Liver (tissue), 8 donors: ENCODE measurements at regions not wholly inside any gene's neighbourhood (a gene's known extent, or its start where the extent isn't known, plus 50 kb on each side); places are given as distances from the start of the nearest gene placed in this dataset.
A peak's percentile ranks its signal among the peaks of the same experiment; 100 is the strongest.

ENCODE experiments used
- DNase-seq: peaks from one replicate; pipeline ENCODE4 v3.0.0-alpha.2; 2017; ENCODE audit warnings: low spot score
- H3K27ac ChIP-seq, 2 donors: one replicate each; pipeline ENCODE4 v1.7.0; 2013; ENCODE audit warnings: inconsistent platforms in 2 of 2, low read length in 2 of 2, control low read depth in 1 of 2, low read depth in 1 of 2, mild to moderate bottlenecking in 1 of 2
- H3K27me3 ChIP-seq, 4 donors: one replicate each; pipeline versions ENCODE4 v1.6.1 to v1.7.0; 2013; ENCODE audit warnings: low read length in 3 of 4, inconsistent platforms in 1 of 4, mild to moderate bottlenecking in 1 of 4, moderate library complexity in 1 of 4; ENCODE audit not compliant: control insufficient read depth in 4 of 4, insufficient read depth in 4 of 4
- H3K36me3 ChIP-seq, 4 donors: one replicate each; pipeline versions ENCODE4 v1.6.1 to v1.7.0; 2013; ENCODE audit warnings: low read length in 3 of 4, mild to moderate bottlenecking in 3 of 4, low read depth in 1 of 4, moderate library complexity in 1 of 4; ENCODE audit not compliant: control insufficient read depth in 4 of 4, insufficient read depth in 3 of 4
- H3K4me1 ChIP-seq, 4 donors: one replicate each; pipeline versions ENCODE4 v1.6.1 to v1.7.0; 2013; ENCODE audit warnings: low read length in 3 of 4, mild to moderate bottlenecking in 3 of 4, moderate library complexity in 1 of 4; ENCODE audit not compliant: control insufficient read depth in 4 of 4, insufficient read depth in 4 of 4
- H3K4me3 ChIP-seq, 3 donors: one replicate each; pipeline versions ENCODE4 v1.6.1 to v1.7.0; 2013; ENCODE audit warnings: low read length in 3 of 3, control low read depth in 1 of 3, low read depth in 1 of 3, mild to moderate bottlenecking in 1 of 3
- H3K9ac ChIP-seq, 2 donors: one replicate each; pipeline ENCODE4 v1.7.0; 2013; ENCODE audit warnings: low read length in 2 of 2, mild to moderate bottlenecking in 2 of 2, moderate library complexity in 2 of 2, control low read depth in 1 of 2, low read depth in 1 of 2
- H3K9me3 ChIP-seq, 4 donors: one replicate each; pipeline versions ENCODE4 v1.6.1 to v1.7.0; 2013; ENCODE audit warnings: low read length in 3 of 4; ENCODE audit not compliant: control insufficient read depth in 4 of 4
- ATF3 ChIP-seq: IDR thresholded peaks from 2 replicates; pipeline ENCODE4 v1.6.1; 2016; ENCODE audit warnings: antibody characterized with exemption
- CTCF ChIP-seq: fragments of 150-350 bp; IDR thresholded peaks from 2 replicates; pipeline ENCODE4 v1.5.1; 2017; ENCODE audit warnings: improper control_type of control experiment, low read depth, low read length; ENCODE audit not compliant: missing input control
- EGR1 ChIP-seq, 2 donors: IDR thresholded peaks; 2 replicates each; pipeline ENCODE4 v1.6.1; 2016 to 2018; ENCODE audit warnings: antibody characterized with exemption in 2 of 2, low read depth in 2 of 2
- FOXA1 ChIP-seq: IDR thresholded peaks from 2 replicates; pipeline ENCODE4 v1.6.1; 2016; ENCODE audit warnings: antibody characterized with exemption
- FOXA2 ChIP-seq: IDR thresholded peaks from 2 replicates; pipeline ENCODE4 v1.6.1; 2016; ENCODE audit warnings: antibody characterized with exemption
- GABPA ChIP-seq, 2 donors: IDR thresholded peaks in 1 of 2; conservative IDR thresholded peaks in 1 of 2; 2 replicates each; pipeline ENCODE4 v1.6.1; 2016; ENCODE audit warnings: antibody characterized with exemption in 2 of 2, mild to moderate bottlenecking in 1 of 2, moderate library complexity in 1 of 2
- HNF4A ChIP-seq, 2 donors: conservative IDR thresholded peaks; 2 replicates each; pipeline ENCODE4 v1.6.1; 2016; ENCODE audit warnings: antibody characterized with exemption in 2 of 2, mild to moderate bottlenecking in 2 of 2
- HNF4G ChIP-seq: IDR thresholded peaks from 2 replicates; pipeline ENCODE4 v1.6.1; 2016; ENCODE audit warnings: antibody characterized with exemption
- JUND ChIP-seq, 2 donors: IDR thresholded peaks; 2 replicates each; pipeline ENCODE4 v1.6.1; 2016; ENCODE audit warnings: antibody characterized with exemption in 2 of 2
- MAX ChIP-seq: IDR thresholded peaks from 2 replicates; pipeline ENCODE4 v1.6.1; 2016; ENCODE audit warnings: antibody characterized with exemption
- NR2F2 ChIP-seq: IDR thresholded peaks from 2 replicates; pipeline ENCODE4 v1.6.1; 2016; ENCODE audit warnings: antibody characterized with exemption
- RAD21 ChIP-seq, 2 donors: IDR thresholded peaks; 2 replicates each; pipeline ENCODE4 v1.6.1; 2016; ENCODE audit warnings: antibody characterized with exemption in 2 of 2, mild to moderate bottlenecking in 2 of 2
- REST ChIP-seq: IDR thresholded peaks from 2 replicates; pipeline ENCODE4 v1.6.1; 2016; ENCODE audit warnings: antibody characterized with exemption, mild to moderate bottlenecking
- RXRA ChIP-seq, 2 donors: IDR thresholded peaks; 2 replicates each; pipeline ENCODE4 v1.6.1; 2017 to 2018; ENCODE audit warnings: antibody characterized with exemption in 2 of 2, mild to moderate bottlenecking in 1 of 2
- SP1 ChIP-seq: IDR thresholded peaks from 2 replicates; pipeline ENCODE4 v1.6.1; 2018; ENCODE audit warnings: antibody characterized with exemption, mild to moderate bottlenecking
- TAF1 ChIP-seq: conservative IDR thresholded peaks from 2 replicates; pipeline ENCODE4 v1.6.1; 2016; ENCODE audit warnings: antibody characterized with exemption, mild to moderate bottlenecking
- YY1 ChIP-seq: IDR thresholded peaks from 2 replicates; pipeline ENCODE4 v1.6.1; 2016; ENCODE audit warnings: antibody characterized with exemption, mild to moderate bottlenecking
- ZBTB33 ChIP-seq: IDR thresholded peaks from 2 replicates; pipeline ENCODE4 v1.6.1; 2016; ENCODE audit warnings: antibody characterized with exemption
- WGBS: extraction: QIAGEN DNeasy Blood & Tissue Kit; methylation state at CpG from one replicate; pipeline ENCODE4 v1.1.7; 2013; 5-methylcytosine and 5-hydroxymethylcytosine counted together
- donor health status: healthy.
- donor health status: healthy.
- donor health status: healthy.
- donor health status: healthy.
- donor health status: healthy.

GRCh38 chr1:55812281-55812680, 597.1 kb upstream of the USP24 start:
- no peak overlapping the region for H3K27ac ChIP-seq
- peaks cover 0 to 14% (median 7%) of the 10 kb centered on the region in 4 donors for H3K4me1 ChIP-seq
- no peak overlapping the region for H3K9ac ChIP-seq
- H3K36me3 ChIP-seq, result no peaks in the 10 kb centered on the region
- H3K27me3 ChIP-seq, result no peaks in the 10 kb centered on the region
- H3K4me3 ChIP-seq, result no peak overlapping the region
- TF ChIP-seq FOXA1 (no peak), HNF4A (conservative IDR thresholded peaks at IDR 0.05) (peak; percentile 28 to 45), JUND (IDR thresholded peaks at IDR 0.05) (no peak), RXRA (IDR thresholded peaks at IDR 0.05) (peak; percentile 25 to 64), TAF1 (no peak), NR2F2 (peak; percentile 78), ZBTB33 (no peak), FOXA2 (no peak), ATF3 (no peak), REST (no peak), EGR1 (IDR thresholded peaks at IDR 0.05; ENCODE audit: low read depth in 2 of 2) (no peak), GABPA (IDR thresholded peaks at IDR 0.05 in 1 of 2, conservative IDR thresholded peaks at IDR 0.05 in 1 of 2) (no peak), RAD21 (IDR thresholded peaks at IDR 0.05) (no peak), SP1 (no peak), HNF4G (no peak), MAX (no peak), YY1 (no peak), CTCF (no peak)
- H3K9me3 ChIP-seq, result no peaks in the 10 kb centered on the region
- DNase-seq, result no peak

GRCh38 chr1:55808263-55808662, 593.1 kb upstream of the USP24 start:
- TF ChIP-seq FOXA2, result no peak
- TF ChIP-seq CTCF, result no peak
- no peak for TF ChIP-seq TAF1
- no peak for TF ChIP-seq NR2F2
- TF ChIP-seq JUND (IDR thresholded peaks at IDR 0.05), result no peak
- TF ChIP-seq REST, result no peak

More at GRCh38 chr1:55808263-55808662, 593.1 kb upstream of the USP24 start:
- 94% methylated on average over 1 of the region's 1 CpG for WGBS
- no peaks in the 10 kb centered on the region for H3K36me3 ChIP-seq
- H3K4me3 ChIP-seq, result no peak overlapping the region
- H3K27ac ChIP-seq, result no peak overlapping the region
- H3K4me1 ChIP-seq, result no peaks in the 10 kb centered on the region
- H3K9ac ChIP-seq, result no peak overlapping the region
- H3K27me3 ChIP-seq, result no peaks in the 10 kb centered on the region
- DNase-seq, result no peak
- H3K9me3 ChIP-seq, result no peaks in the 10 kb centered on the region
